Stimulated activated CD4-positive, alpha-beta T cell treated with anti-CD3 and anti-CD28 coated beads, Interleukin-2, amount 100 ng/mL, for 48 hours (primary cell): ENCODE measurements at regions not wholly inside any gene's neighbourhood (a gene's known extent, or its start where the extent isn't known, plus 50 kb on each side); places are given as distances from the start of the nearest gene placed in this dataset.

Experiments
- DNase-seq, 2 donors: peaks; one replicate each; pipeline ENCODE4 v3.0.0-alpha.2; 2020

- no peak for DNase-seq
Measured at GRCh38 chr2:137729305-137729704, 235.0 kb upstream of the HNMT start.

- DNase-seq: no peak
Measured at GRCh38 chr2:137737559-137737958, 226.7 kb upstream of the HNMT start.

GRCh38 chr2:137741784-137742362, 222.4 kb upstream of the HNMT start:
- DNase-seq: no peak

GRCh38 chr2:137747509-137747908, 216.8 kb upstream of the HNMT start:
- no peak for DNase-seq

- no peak for DNase-seq
Measured at GRCh38 chr2:137748533-137748932, 215.7 kb upstream of the HNMT start.

GRCh38 chr2:137764646-137765045, 199.6 kb upstream of the HNMT start:
- DNase-seq: no peak

GRCh38 chr2:137769406-137769805, 194.9 kb upstream of the HNMT start:
- no peak for DNase-seq

GRCh38 chr2:137770166-137770565, 194.1 kb upstream of the HNMT start:
- DNase-seq: no peak

- DNase-seq: no peak
Measured at GRCh38 chr2:137771064-137771463, 193.2 kb upstream of the HNMT start.

- DNase-seq: no peak
Measured at GRCh38 chr2:137772451-137772850, 191.8 kb upstream of the HNMT start.

- DNase-seq: no peak
Measured at GRCh38 chr2:137775529-137775928, 188.7 kb upstream of the HNMT start.

GRCh38 chr2:137776697-137777096, 187.6 kb upstream of the HNMT start:
- no peak for DNase-seq

GRCh38 chr2:137797641-137798040, 166.6 kb upstream of the HNMT start:
- DNase-seq: no peak

- no peak for DNase-seq
Measured at GRCh38 chr2:137799600-137799999, 164.7 kb upstream of the HNMT start.

GRCh38 chr2:137800386-137800785, 163.9 kb upstream of the HNMT start:
- no peak for DNase-seq

GRCh38 chr2:137801228-137801627, 163.0 kb upstream of the HNMT start:
- no peak for DNase-seq

GRCh38 chr2:137802038-137802437, 162.2 kb upstream of the HNMT start:
- no peak for DNase-seq

GRCh38 chr2:137806068-137806805, 158.0 kb upstream of the HNMT start:
- DNase-seq: no peak

- DNase-seq: no peak
Measured at GRCh38 chr2:137809252-137809651, 155.0 kb upstream of the HNMT start.

- DNase-seq: no peak
Measured at GRCh38 chr2:137809837-137810236, 154.4 kb upstream of the HNMT start.

GRCh38 chr2:137812517-137812916, 151.8 kb upstream of the HNMT start:
- no peak for DNase-seq

- DNase-seq: no peak
Measured at GRCh38 chr2:137813176-137813575, 151.1 kb upstream of the HNMT start.

- no peak for DNase-seq
Measured at GRCh38 chr2:137817058-137817457, 147.2 kb upstream of the HNMT start.

- DNase-seq: no peak
Measured at GRCh38 chr2:137823196-137823595, 141.1 kb upstream of the HNMT start.

- no peak for DNase-seq
Measured at GRCh38 chr2:137824501-137824900, 139.8 kb upstream of the HNMT start.
